ENCODE measurements at regions not wholly inside any gene's neighbourhood (a gene's known extent, or its start where the extent isn't known, plus 50 kb on each side); places are given as distances from the start of the nearest gene placed in this dataset.

- no peaks in the 10 kb centered on the region for H3K4me1 ChIP-seq (ENCODE audit: control insufficient read depth, insufficient read depth, low read length)
- ChIA-PET POLR2A (no interaction called here), CTCF (no interaction called here)
- no peak overlapping the region for H3K27ac ChIP-seq (ENCODE audit: extremely low read depth, low read depth, low read length)
- H3K9me3 ChIP-seq (ENCODE audit: control insufficient read depth, insufficient read depth, low read depth, low read length): no peaks in the 10 kb centered on the region
- H3K36me3 ChIP-seq (ENCODE audit: control insufficient read depth in 2 of 2, insufficient read depth in 1 of 2, low read length in 2 of 2): no peaks in the 10 kb centered on the region
- H3K4me3 ChIP-seq (ENCODE audit: low read depth, low read length): no peak overlapping the region
- TF ChIP-seq GFI1B (tag by site-specific recombination; IDR thresholded peaks at IDR 0.05): no peak
- no peak for TF ChIP-seq HOXD13 (CRISPR knock-in tag; IDR thresholded peaks at IDR 0.05; ENCODE audit: borderline replicate concordance)
- TF ChIP-seq ZNF664 (tag by site-specific recombination; IDR thresholded peaks at IDR 0.05): no peak
- no peak for TF ChIP-seq BCL11B (tag by site-specific recombination; IDR thresholded peaks at IDR 0.05; ENCODE audit: low read depth)
- TF ChIP-seq ZNF776 (tag by site-specific recombination; IDR thresholded peaks at IDR 0.05; ENCODE audit: borderline replicate concordance): no peak
- no peak for TF ChIP-seq PRDM4 (tag by site-specific recombination; IDR thresholded peaks at IDR 0.05)
- TF ChIP-seq ZNF707 (tag by site-specific recombination; IDR thresholded peaks at IDR 0.05): no peak
- no peak for TF ChIP-seq ZNF514 (tag by site-specific recombination; IDR thresholded peaks at IDR 0.05)
- TF ChIP-seq ZSCAN18 (tag by site-specific recombination; IDR thresholded peaks at IDR 0.05): no peak
- TF ChIP-seq ZBTB21 (tag by site-specific recombination; IDR thresholded peaks at IDR 0.05): no peak
- TF ChIP-seq ZSCAN4 (tag by site-specific recombination; IDR thresholded peaks at IDR 0.05): no peak
- TF ChIP-seq ZNF239 (tag by site-specific recombination; IDR thresholded peaks at IDR 0.05): no peak
- no peak for TF ChIP-seq ZNF341 (tag by site-specific recombination; IDR thresholded peaks at IDR 0.05; ENCODE audit: low read depth)
- TF ChIP-seq ZNF677 (tag by site-specific recombination; IDR thresholded peaks at IDR 0.05): no peak
- TF ChIP-seq ZNF114 (tag by site-specific recombination; IDR thresholded peaks at IDR 0.05): no peak
- TF ChIP-seq OVOL3 (tag by site-specific recombination; IDR thresholded peaks at IDR 0.05): no peak
- no peak for TF ChIP-seq ZFP3 (tag by site-specific recombination; IDR thresholded peaks at IDR 0.05; ENCODE audit: low read depth)
- TF ChIP-seq ZNF658 (tag by site-specific recombination; IDR thresholded peaks at IDR 0.05): no peak
Observed at GRCh38 chr6:167512696-167513375, 187.9 kb downstream of the TTLL2 start.

GRCh38 chr6:167513778-167514177 is 188.9 kb downstream of the TTLL2 start:
- POLR2A ChIA-PET: no interaction called here
- TF ChIP-seq SCRT1 (tag by site-specific recombination; IDR thresholded peaks at IDR 0.05; ENCODE audit: borderline replicate concordance) (no peak), KLF1 (tag by site-specific recombination; IDR thresholded peaks at IDR 0.05) (no peak), ZSCAN16 (tag by site-specific recombination; IDR thresholded peaks at IDR 0.05) (no peak)

More at GRCh38 chr6:167513778-167514177, 188.9 kb downstream of the TTLL2 start:
- H3K4me1 ChIP-seq (ENCODE audit: control insufficient read depth, insufficient read depth, low read length): no peaks in the 10 kb centered on the region
- H3K4me3 ChIP-seq (ENCODE audit: low read depth, low read length): no peak overlapping the region
- CTCF ChIA-PET: interaction anchor here (0.6 kb wide), 1 partner anchor 396 kb away, joined by 3 read pairs; no protein-coding TSS in a partner anchor
- H3K27ac ChIP-seq (ENCODE audit: extremely low read depth, low read depth, low read length): no peak overlapping the region
- H3K36me3 ChIP-seq (ENCODE audit: control insufficient read depth in 2 of 2, insufficient read depth in 1 of 2, low read length in 2 of 2): no peaks in the 10 kb centered on the region
- no peaks in the 10 kb centered on the region for H3K9me3 ChIP-seq (ENCODE audit: control insufficient read depth, insufficient read depth, low read depth, low read length)

Measured in HEK293 (cell line).